ENCODE measurements at regions not wholly inside any gene's neighbourhood (a gene's known extent, or its start where the extent isn't known, plus 50 kb on each side); places are given as distances from the start of the nearest gene placed in this dataset.

DNA sequence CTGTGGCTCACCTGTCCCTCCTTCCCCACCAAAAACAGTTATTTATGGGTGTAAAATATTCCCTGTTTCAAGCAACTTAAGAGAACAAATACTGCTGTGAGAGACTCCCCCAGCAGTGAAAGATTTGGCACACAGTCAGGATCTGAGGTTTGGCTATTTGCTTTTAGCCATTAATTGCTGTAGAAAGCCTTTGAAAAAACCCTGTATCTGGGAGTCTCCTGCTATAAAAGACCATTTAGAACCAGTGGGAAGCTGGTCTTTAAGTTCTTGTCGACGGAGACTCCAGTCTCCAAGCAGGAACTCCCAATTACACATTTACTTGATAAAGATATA is 55.1 kb upstream of the PCSK6 start:
- Histone ChIP-seq H3K9ac (no peak overlapping the region), H3F3A (ENCODE audit: low read depth) (no peaks in the 10 kb centered on the region), H2AFZ (replicated peaks) (no peak overlapping the region), H3K4me3 (no peak overlapping the region), H3K27ac (no peak overlapping the region), H3K79me2 (ENCODE audit: low read depth) (no peaks in the 10 kb centered on the region), H3K4me2 (no peak overlapping the region), H3K9me3 (ENCODE audit: low read depth) (no peaks in the 10 kb centered on the region), H4K20me1 (ENCODE audit: low read depth) (no peaks in the 10 kb centered on the region), H3K36me3 (no peaks in the 10 kb centered on the region), H3K4me1 (peaks cover 7% of the 10 kb centered on the region), H3K27me3 (no peaks in the 10 kb centered on the region)
- TF ChIP-seq CTCF (IDR thresholded peaks at IDR 0.05) = no peak
- TF ChIP-seq EZH2phosphoT487 (IDR thresholded peaks at IDR 0.05) = no peak
- TF ChIP-seq EZH2 (IDR thresholded peaks at IDR 0.05) = no peak
- H3K36me3 Mint-ChIP-seq = no peaks in the 10 kb centered on the region
- H3K27me3 Mint-ChIP-seq (ENCODE audit: insufficient read depth, low read depth) = peaks cover 6% of the 10 kb centered on the region
- DNase-seq (ENCODE audit: low spot score) = no peak
- no peaks in the 10 kb centered on the region for H3K4me1 Mint-ChIP-seq
- H3K9me3 Mint-ChIP-seq = no peaks in the 10 kb centered on the region
- H3K27ac Mint-ChIP-seq = no peak overlapping the region
- H3K4me3 Mint-ChIP-seq = no peak overlapping the region

DNA sequence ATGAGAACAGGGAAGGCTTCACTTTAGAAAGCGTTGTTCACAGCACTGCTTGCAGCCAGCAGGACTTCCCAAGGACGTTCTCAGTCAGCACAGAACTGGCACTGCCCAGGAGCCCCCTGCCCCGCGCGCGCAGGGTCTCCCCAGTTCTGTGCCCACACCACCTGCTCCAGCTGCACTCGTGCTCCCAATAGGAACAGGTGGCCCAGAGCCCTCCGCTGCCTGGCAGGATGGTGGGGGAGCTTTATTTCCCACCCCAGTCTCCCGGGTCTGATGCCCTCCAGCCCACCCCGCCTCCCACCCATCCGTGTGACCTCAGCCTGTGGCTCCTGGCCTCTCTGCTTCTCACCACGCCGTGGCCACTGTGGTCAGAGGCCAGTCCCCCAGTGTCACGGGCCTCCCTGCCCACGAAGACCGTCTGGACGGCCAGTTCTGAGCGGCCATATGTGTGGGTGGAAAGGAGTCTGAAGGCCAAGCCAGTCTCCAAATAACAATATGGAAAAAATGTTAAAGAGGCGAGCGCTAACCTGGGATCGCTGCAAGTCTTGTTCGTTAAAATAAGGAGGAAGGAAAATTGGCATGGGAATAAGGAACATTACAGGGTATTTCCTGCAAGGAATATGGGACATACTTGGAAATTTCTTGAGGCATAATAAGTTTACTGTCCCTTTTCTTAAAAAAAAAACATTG is 54.6 kb upstream of the PCSK6 start:
- no peaks in the 10 kb centered on the region for H3K79me2 ChIP-seq (ENCODE audit: low read depth)
- TF ChIP-seq EZH2 (IDR thresholded peaks at IDR 0.05) = no peak
- no peak for TF ChIP-seq EZH2phosphoT487 (IDR thresholded peaks at IDR 0.05)
- TF ChIP-seq CTCF (IDR thresholded peaks at IDR 0.05) = no peak
- Mint-ChIP-seq H3K4me1 (no peaks in the 10 kb centered on the region), H3K9me3 (no peaks in the 10 kb centered on the region), H3K36me3 (no peaks in the 10 kb centered on the region), H3K27ac (no peak overlapping the region), H3K27me3 (ENCODE audit: insufficient read depth, low read depth) (peaks cover 6% of the 10 kb centered on the region), H3K4me3 (no peak overlapping the region)
- no peak overlapping the region for H3K4me2 ChIP-seq
- no peak overlapping the region for H2AFZ ChIP-seq (replicated peaks)
- no peaks in the 10 kb centered on the region for H3K36me3 ChIP-seq
- no peaks in the 10 kb centered on the region for H3F3A ChIP-seq (ENCODE audit: low read depth)
- no peak overlapping the region for H3K4me3 ChIP-seq
- H3K4me1 ChIP-seq = peaks cover 5% of the 10 kb centered on the region
- no peak overlapping the region for H3K9ac ChIP-seq
- H3K9me3 ChIP-seq (ENCODE audit: low read depth) = no peaks in the 10 kb centered on the region
- no peak for DNase-seq (ENCODE audit: low spot score)
- H3K27ac ChIP-seq = no peak overlapping the region
- H3K27me3 ChIP-seq = no peaks in the 10 kb centered on the region
- H4K20me1 ChIP-seq (ENCODE audit: low read depth) = no peaks in the 10 kb centered on the region

DNA sequence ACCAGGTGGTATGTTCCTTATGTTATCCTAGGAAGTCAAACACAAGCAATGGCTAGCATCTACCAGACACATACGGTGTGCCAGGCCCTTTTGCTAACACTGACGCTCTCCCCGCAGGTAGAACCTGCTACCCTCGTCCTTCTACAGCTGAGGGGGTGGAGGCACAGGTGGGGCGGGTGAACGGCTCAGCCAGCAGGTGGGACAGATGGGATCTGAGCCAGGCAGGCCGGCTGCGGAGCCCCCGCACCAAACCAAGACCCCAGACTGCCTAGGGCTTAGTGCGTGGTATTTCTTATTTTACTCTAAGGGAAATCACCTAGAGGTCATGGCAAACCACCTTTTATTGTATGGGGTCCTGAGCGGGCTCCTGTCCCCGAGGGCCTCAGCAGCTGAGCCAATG is 53.9 kb upstream of the PCSK6 start:
- DNase-seq (ENCODE audit: low spot score) = no peak
- Mint-ChIP-seq H3K36me3 (no peaks in the 10 kb centered on the region), H3K4me1 (no peaks in the 10 kb centered on the region), H3K9me3 (no peaks in the 10 kb centered on the region), H3K4me3 (no peak overlapping the region), H3K27me3 (ENCODE audit: insufficient read depth, low read depth) (peaks cover 7% of the 10 kb centered on the region), H3K27ac (no peak overlapping the region)
- H3K36me3 ChIP-seq = no peaks in the 10 kb centered on the region
- H3K79me2 ChIP-seq (ENCODE audit: low read depth) = no peaks in the 10 kb centered on the region
- H3K4me1 ChIP-seq = peaks cover 5% of the 10 kb centered on the region
- no peaks in the 10 kb centered on the region for H3F3A ChIP-seq (ENCODE audit: low read depth)
- H3K4me3 ChIP-seq = no peak overlapping the region
- H3K27me3 ChIP-seq = no peaks in the 10 kb centered on the region
- no peaks in the 10 kb centered on the region for H4K20me1 ChIP-seq (ENCODE audit: low read depth)
- no peak for TF ChIP-seq CTCF (IDR thresholded peaks at IDR 0.05)
- TF ChIP-seq EZH2phosphoT487 (IDR thresholded peaks at IDR 0.05) = no peak
- H3K9ac ChIP-seq = no peak overlapping the region
- H2AFZ ChIP-seq (replicated peaks) = no peak overlapping the region
- H3K9me3 ChIP-seq (ENCODE audit: low read depth) = no peaks in the 10 kb centered on the region
- no peak overlapping the region for H3K27ac ChIP-seq
- H3K4me2 ChIP-seq = no peak overlapping the region
